ENCODE measurements at regions not wholly inside any gene's neighbourhood (a gene's known extent, or its start where the extent isn't known, plus 50 kb on each side); places are given as distances from the start of the nearest gene placed in this dataset.

DNA sequence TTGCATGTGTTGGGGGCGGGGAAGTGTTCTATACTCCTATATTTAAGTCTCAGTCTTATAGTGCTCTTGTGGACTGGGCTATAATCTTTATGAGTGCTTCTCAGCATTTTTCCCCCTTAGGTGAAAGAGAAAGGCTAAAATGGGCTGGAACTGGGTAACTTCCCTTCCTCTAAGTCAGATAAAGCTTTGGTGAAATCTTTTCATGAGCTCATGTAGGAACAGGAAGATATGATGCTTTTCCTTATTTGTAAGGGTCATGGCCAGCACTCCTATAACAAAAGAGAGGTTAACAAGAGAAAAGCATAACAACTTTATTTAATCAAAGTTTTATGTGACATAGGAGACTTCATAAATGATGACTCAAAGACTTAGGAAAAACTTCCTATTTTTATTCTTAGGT is 841.5 kb downstream of the SLC16A7 start:
- CTCF ChIA-PET, result no interaction called here

DNA sequence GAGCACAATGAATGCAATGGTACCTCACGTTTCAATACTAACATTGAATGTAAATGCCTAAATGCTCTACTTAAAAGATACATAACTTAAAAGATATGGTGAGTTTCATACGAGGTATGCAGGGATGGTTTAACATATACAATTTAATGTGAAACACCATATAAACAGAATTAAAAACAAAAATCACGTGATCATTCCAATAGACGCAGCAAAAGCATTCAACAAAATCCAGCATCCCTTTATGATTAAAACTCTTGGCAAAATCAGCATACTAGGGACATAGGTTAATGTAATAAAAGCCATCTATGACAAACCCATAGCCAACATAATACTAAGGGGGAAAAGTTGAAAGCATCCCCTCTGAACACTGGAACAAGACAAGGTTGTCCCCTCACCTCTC is 845.7 kb downstream of the SLC16A7 start:
- ChIA-PET POLR2A (no interaction called here), CTCF (no interaction called here)
- DNase-seq (ENCODE audit: low read depth), result no peak
- Histone ChIP-seq H3K4me3 (ENCODE audit: low read depth, low read length) (no peak overlapping the region), H3K27me3 (ENCODE audit: control insufficient read depth, insufficient read depth, low read length) (no peaks in the 10 kb centered on the region), H3K36me3 (ENCODE audit: control insufficient read depth, insufficient read depth, low read length) (no peaks in the 10 kb centered on the region)
- TF ChIP-seq CTCF (IDR thresholded peaks at IDR 0.05; ENCODE audit: insufficient read depth, low read depth, low read length), result no peak

More for the DNA sequence above, 841.5 kb downstream of the SLC16A7 start:
- no peak for DNase-seq (ENCODE audit: low read depth)
- Histone ChIP-seq H3K27me3 (ENCODE audit: control insufficient read depth, insufficient read depth, low read length) (no peaks in the 10 kb centered on the region), H3K4me3 (ENCODE audit: low read depth, low read length) (no peak overlapping the region), H3K36me3 (ENCODE audit: control insufficient read depth, insufficient read depth, low read length) (no peaks in the 10 kb centered on the region)
- no peak for TF ChIP-seq CTCF (IDR thresholded peaks at IDR 0.05; ENCODE audit: insufficient read depth, low read depth, low read length)
- POLR2A ChIA-PET, result no interaction called here

GRCh38 chr12:60451457-60451856 is 855.6 kb downstream of the SLC16A7 start:
- Histone ChIP-seq H3K36me3 (ENCODE audit: control insufficient read depth, insufficient read depth, low read length) (no peaks in the 10 kb centered on the region), H3K4me3 (ENCODE audit: low read depth, low read length) (no peak overlapping the region), H3K27me3 (ENCODE audit: control insufficient read depth, insufficient read depth, low read length) (no peaks in the 10 kb centered on the region)
- DNase-seq (ENCODE audit: low read depth), result no peak
- POLR2A ChIA-PET, result no interaction called here
- CTCF ChIA-PET, result interaction anchor here (0.6 kb wide), 1 partner anchor 186 kb away, joined by 4 read pairs; no protein-coding TSS in a partner anchor
- no peak for TF ChIP-seq CTCF (IDR thresholded peaks at IDR 0.05; ENCODE audit: insufficient read depth, low read depth, low read length)

- ChIA-PET POLR2A (no interaction called here), CTCF (no interaction called here)
- no peak for DNase-seq (ENCODE audit: low read depth)
- H3K36me3 ChIP-seq (ENCODE audit: control insufficient read depth, insufficient read depth, low read length), result no peaks in the 10 kb centered on the region
- no peaks in the 10 kb centered on the region for H3K27me3 ChIP-seq (ENCODE audit: control insufficient read depth, insufficient read depth, low read length)
- TF ChIP-seq CTCF (IDR thresholded peaks at IDR 0.05; ENCODE audit: insufficient read depth, low read depth, low read length), result no peak
- H3K4me3 ChIP-seq (ENCODE audit: low read depth, low read length), result no peak overlapping the region
Observed at GRCh38 chr12:60465060-60465459, 869.2 kb downstream of the SLC16A7 start.

DNA sequence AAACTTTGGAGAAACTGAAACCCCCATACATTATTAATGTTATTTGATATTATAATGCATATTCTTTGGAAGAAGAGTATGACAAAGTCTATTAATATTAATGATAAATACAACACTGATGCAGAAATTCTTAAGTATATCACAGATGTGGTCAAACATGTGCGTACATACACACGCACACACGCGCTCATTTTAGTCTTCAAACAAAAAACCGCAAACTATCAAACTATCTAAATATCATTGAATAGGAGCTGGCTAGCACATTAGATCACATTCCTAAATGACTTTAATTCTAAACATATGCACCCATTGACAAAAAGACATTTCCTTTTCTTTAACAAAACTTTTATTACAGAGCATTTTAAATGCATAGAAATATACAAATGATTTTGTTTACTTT is 872.7 kb downstream of the SLC16A7 start:
- Histone ChIP-seq H3K27me3 (ENCODE audit: control insufficient read depth, insufficient read depth, low read length) (no peaks in the 10 kb centered on the region), H3K36me3 (ENCODE audit: control insufficient read depth, insufficient read depth, low read length) (no peaks in the 10 kb centered on the region), H3K4me3 (ENCODE audit: low read depth, low read length) (no peak overlapping the region)
- no peak for DNase-seq (ENCODE audit: low read depth)
- ChIA-PET POLR2A (no interaction called here), CTCF (no interaction called here)
- no peak for TF ChIP-seq CTCF (IDR thresholded peaks at IDR 0.05; ENCODE audit: insufficient read depth, low read depth, low read length)

Measured in BJ (cell line).